ENCODE measurements at regions not wholly inside any gene's neighbourhood (a gene's known extent, or its start where the extent isn't known, plus 50 kb on each side); places are given as distances from the start of the nearest gene placed in this dataset.

DNA sequence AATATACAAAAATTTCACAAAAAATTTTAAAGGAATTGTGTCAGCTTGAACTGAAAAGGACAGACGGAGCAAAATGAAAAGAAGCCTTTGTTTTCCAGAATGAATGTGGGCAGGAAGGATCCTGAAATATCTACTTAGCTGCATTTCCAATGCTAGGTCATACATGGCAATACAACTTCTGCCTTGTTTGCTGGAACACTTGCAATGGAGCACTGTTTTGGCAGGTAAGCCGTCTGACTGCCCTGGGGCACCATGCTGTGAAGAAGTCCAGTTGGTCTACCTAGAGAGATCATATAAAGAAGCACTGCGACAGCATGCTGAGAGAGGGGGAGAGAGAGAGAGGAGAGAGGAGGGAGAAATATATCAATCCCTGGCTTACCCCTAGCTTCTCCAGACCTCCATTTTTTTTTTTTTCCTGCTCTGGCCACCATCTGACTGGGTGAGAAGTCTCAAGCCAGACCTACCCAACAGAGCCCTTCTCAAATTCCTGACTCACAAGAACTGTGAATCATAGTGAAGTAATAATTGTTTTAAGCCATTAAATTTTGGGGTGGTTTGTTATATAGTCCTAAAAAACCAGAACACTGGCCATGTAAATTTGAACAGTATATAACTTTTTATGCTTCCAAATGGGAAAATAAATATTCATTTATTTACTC lies 97.1 kb upstream of the PRICKLE1 start:
- no peak overlapping the region for H2AFZ ChIP-seq (ENCODE audit: low read length)
- H3K27ac ChIP-seq (ENCODE audit: insufficient read depth, low read length): no peak overlapping the region
- H3K27me3 ChIP-seq (ENCODE audit: control insufficient read depth, insufficient read depth, low read length): no peaks in the 10 kb centered on the region
- H3K4me2 ChIP-seq (ENCODE audit: extremely low read depth, insufficient read depth, low read length): no peak overlapping the region
- H3K9me3 ChIP-seq (ENCODE audit: control insufficient read depth, insufficient read depth, low read depth, low read length): no peaks in the 10 kb centered on the region
- H3K36me3 ChIP-seq (ENCODE audit: control insufficient read depth, insufficient read depth, low read length): no peaks in the 10 kb centered on the region
- no peaks in the 10 kb centered on the region for H3K4me1 ChIP-seq (ENCODE audit: control insufficient read depth, extremely low read depth, insufficient read depth, low read length)
- no peak for TF ChIP-seq CTCF (conservative IDR thresholded peaks at IDR 0.05 in 1 of 2, IDR thresholded peaks at IDR 0.05 in 1 of 2; ENCODE audit: low read depth in 1 of 2, low read length in 2 of 2)
- no peak for TF ChIP-seq EZH2 (IDR thresholded peaks at IDR 0.05; ENCODE audit: low read length, missing control alignments)
- no peak overlapping the region for H3K4me3 ChIP-seq (replicated peaks in 1 of 4; ENCODE audit: control extremely low read depth in 1 of 4, insufficient read depth in 1 of 4, low read depth in 3 of 4, low read length in 4 of 4)
- DNase-seq (ENCODE audit: low read depth in 2 of 2): peak; percentile 48 to 53
- no peak overlapping the region for H3K9ac ChIP-seq (ENCODE audit: insufficient read depth, low read length)
- no peaks in the 10 kb centered on the region for H4K20me1 ChIP-seq (ENCODE audit: control insufficient read depth, extremely low read depth, insufficient read depth, low read length)
- no peaks in the 10 kb centered on the region for H3K79me2 ChIP-seq (ENCODE audit: control insufficient read depth, insufficient read depth, low read length)

DNA sequence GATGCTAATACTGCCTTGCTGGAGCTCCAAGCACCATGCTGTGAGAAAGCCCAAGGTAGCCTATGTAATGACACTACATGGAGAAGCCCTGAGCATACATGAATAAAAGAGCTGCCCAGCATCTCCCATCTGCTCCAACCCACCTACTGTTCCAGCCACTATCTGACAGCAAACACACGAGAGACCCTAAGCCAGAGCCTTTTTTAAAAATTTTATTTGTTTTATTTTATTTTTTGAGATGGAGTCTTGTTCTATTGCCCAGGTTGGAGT lies 95.2 kb upstream of the PRICKLE1 start:
- no peaks in the 10 kb centered on the region for H3K36me3 ChIP-seq (ENCODE audit: control insufficient read depth, insufficient read depth, low read length)
- H3K4me3 ChIP-seq (replicated peaks in 1 of 4; ENCODE audit: control extremely low read depth in 1 of 4, insufficient read depth in 1 of 4, low read depth in 3 of 4, low read length in 4 of 4): no peak overlapping the region
- no peak overlapping the region for H2AFZ ChIP-seq (ENCODE audit: low read length)
- no peaks in the 10 kb centered on the region for H3K27me3 ChIP-seq (ENCODE audit: control insufficient read depth, insufficient read depth, low read length)
- no peak overlapping the region for H3K27ac ChIP-seq (ENCODE audit: insufficient read depth, low read length)
- no peak for DNase-seq (ENCODE audit: low read depth in 2 of 2)
- no peaks in the 10 kb centered on the region for H4K20me1 ChIP-seq (ENCODE audit: control insufficient read depth, extremely low read depth, insufficient read depth, low read length)
- no peak overlapping the region for H3K4me2 ChIP-seq (ENCODE audit: extremely low read depth, insufficient read depth, low read length)
- H3K4me1 ChIP-seq (ENCODE audit: control insufficient read depth, extremely low read depth, insufficient read depth, low read length): no peaks in the 10 kb centered on the region
- no peak for TF ChIP-seq CTCF (conservative IDR thresholded peaks at IDR 0.05 in 1 of 2, IDR thresholded peaks at IDR 0.05 in 1 of 2; ENCODE audit: low read depth in 1 of 2, low read length in 2 of 2)
- no peaks in the 10 kb centered on the region for H3K9me3 ChIP-seq (ENCODE audit: control insufficient read depth, insufficient read depth, low read depth, low read length)
- no peaks in the 10 kb centered on the region for H3K79me2 ChIP-seq (ENCODE audit: control insufficient read depth, insufficient read depth, low read length)
- H3K9ac ChIP-seq (ENCODE audit: insufficient read depth, low read length): no peak overlapping the region

GRCh38 chr12:42683933-42684801 lies 94.6 kb upstream of the PRICKLE1 start:
- no peak overlapping the region for H3K4me3 ChIP-seq (replicated peaks in 1 of 4; ENCODE audit: control extremely low read depth in 1 of 4, insufficient read depth in 1 of 4, low read depth in 3 of 4, low read length in 4 of 4)
- no peaks in the 10 kb centered on the region for H3K27me3 ChIP-seq (ENCODE audit: control insufficient read depth, insufficient read depth, low read length)
- H2AFZ ChIP-seq (ENCODE audit: low read length): no peak overlapping the region
- no peaks in the 10 kb centered on the region for H4K20me1 ChIP-seq (ENCODE audit: control insufficient read depth, extremely low read depth, insufficient read depth, low read length)
- H3K79me2 ChIP-seq (ENCODE audit: control insufficient read depth, insufficient read depth, low read length): no peaks in the 10 kb centered on the region
- TF ChIP-seq CTCF (conservative IDR thresholded peaks at IDR 0.05 in 1 of 2, IDR thresholded peaks at IDR 0.05 in 1 of 2; ENCODE audit: low read depth in 1 of 2, low read length in 2 of 2) (no peak), EZH2 (IDR thresholded peaks at IDR 0.05; ENCODE audit: low read length, missing control alignments) (no peak)
- H3K9ac ChIP-seq (ENCODE audit: insufficient read depth, low read length): no peak overlapping the region
- no peaks in the 10 kb centered on the region for H3K4me1 ChIP-seq (ENCODE audit: control insufficient read depth, extremely low read depth, insufficient read depth, low read length)
- DNase-seq (ENCODE audit: low read depth in 2 of 2): peak; percentile 25 to 66
- no peaks in the 10 kb centered on the region for H3K9me3 ChIP-seq (ENCODE audit: control insufficient read depth, insufficient read depth, low read depth, low read length)
- no peak overlapping the region for H3K4me2 ChIP-seq (ENCODE audit: extremely low read depth, insufficient read depth, low read length)
- no peaks in the 10 kb centered on the region for H3K36me3 ChIP-seq (ENCODE audit: control insufficient read depth, insufficient read depth, low read length)
- no peak overlapping the region for H3K27ac ChIP-seq (ENCODE audit: insufficient read depth, low read length)

Measured in fibroblast of lung (primary cell).